Muscle layer of duodenum (tissue), 2 donors: ENCODE measurements at regions not wholly inside any gene's neighbourhood (a gene's known extent, or its start where the extent isn't known, plus 50 kb on each side); places are given as distances from the start of the nearest gene placed in this dataset.

Experiments
- H3K27ac ChIP-seq: one replicate; pipeline ENCODE4 v1.7.0; 2013; ENCODE audit warnings: mild to moderate bottlenecking, low read length
- H3K27me3 ChIP-seq: one replicate; pipeline ENCODE4 v1.7.0; 2013; ENCODE audit warnings: low read depth, mild to moderate bottlenecking, control low read depth, low read length
- H3K36me3 ChIP-seq, 2 donors: one replicate each; pipeline ENCODE4 v1.7.0; 2013; ENCODE audit warnings: low read length in 2 of 2, control low read depth in 1 of 2, mild to moderate bottlenecking in 1 of 2; ENCODE audit not compliant: insufficient read depth in 2 of 2, control insufficient read depth in 1 of 2
- H3K4me1 ChIP-seq, 2 donors: one replicate each; pipeline ENCODE4 v1.7.0; 2013; ENCODE audit warnings: low read length in 2 of 2, mild to moderate bottlenecking in 2 of 2, control low read depth in 1 of 2, moderate library complexity in 1 of 2; ENCODE audit not compliant: insufficient read depth in 2 of 2, control insufficient read depth in 1 of 2
- H3K4me3 ChIP-seq, 2 donors: one replicate each; pipeline ENCODE4 v1.7.0; 2013; ENCODE audit warnings: low read length in 2 of 2, low read depth in 1 of 2, mild to moderate bottlenecking in 1 of 2
- H3K9me3 ChIP-seq, 2 donors: one replicate each; pipeline ENCODE4 v1.7.0; 2013; ENCODE audit warnings: low read length in 2 of 2, control low read depth in 1 of 2, mild to moderate bottlenecking in 1 of 2; ENCODE audit not compliant: control insufficient read depth in 1 of 2
- donor health status: healthy.

DNA sequence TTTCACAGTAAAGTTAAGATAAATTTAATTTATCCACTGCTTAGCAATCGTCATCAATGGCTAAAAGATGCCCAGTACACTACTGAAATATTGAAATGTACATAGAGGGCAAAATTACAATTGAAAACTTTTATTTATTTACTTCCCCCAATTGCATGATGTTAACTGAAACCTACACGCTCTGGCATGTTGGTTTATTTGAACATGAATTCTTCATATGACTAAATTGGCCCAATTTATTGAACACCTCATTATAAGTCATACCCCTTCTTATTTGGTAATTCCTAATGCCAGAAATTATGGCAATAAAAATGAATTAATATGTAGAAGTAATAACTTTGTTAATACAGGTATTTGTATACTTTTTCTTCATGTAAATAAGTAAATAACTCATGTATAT lies 183.0 kb upstream of the ZC3H15 start:
- Histone ChIP-seq H3K27ac (no peak overlapping the region), H3K4me3 (no peak overlapping the region), H3K36me3 (no peaks in the 10 kb centered on the region), H3K27me3 (no peaks in the 10 kb centered on the region), H3K9me3 (no peaks in the 10 kb centered on the region), H3K4me1 (no peaks in the 10 kb centered on the region)

DNA sequence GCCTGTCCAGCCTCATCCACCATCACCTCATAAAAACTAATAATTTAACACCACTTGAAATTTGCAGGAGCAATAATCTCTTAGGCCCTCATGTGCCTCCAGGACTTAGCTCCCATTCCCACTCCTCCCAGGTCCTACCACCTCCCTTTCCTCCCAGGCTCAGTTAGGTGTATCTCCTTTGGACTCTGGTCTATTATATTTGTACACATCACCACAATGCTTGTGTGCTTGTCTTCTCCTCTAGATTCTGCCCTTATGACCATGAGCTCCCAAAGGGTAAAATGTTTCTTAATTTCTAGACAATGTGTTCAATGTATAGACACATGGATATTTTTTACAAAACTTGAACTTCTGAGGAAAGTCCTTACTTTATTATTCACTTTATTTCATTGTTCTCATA lies 182.0 kb upstream of the ZC3H15 start:
- no peaks in the 10 kb centered on the region for H3K27me3 ChIP-seq
- no peaks in the 10 kb centered on the region for H3K36me3 ChIP-seq
- no peaks in the 10 kb centered on the region for H3K4me1 ChIP-seq
- no peaks in the 10 kb centered on the region for H3K9me3 ChIP-seq
- no peak overlapping the region for H3K27ac ChIP-seq
- H3K4me3 ChIP-seq = no peak overlapping the region

DNA sequence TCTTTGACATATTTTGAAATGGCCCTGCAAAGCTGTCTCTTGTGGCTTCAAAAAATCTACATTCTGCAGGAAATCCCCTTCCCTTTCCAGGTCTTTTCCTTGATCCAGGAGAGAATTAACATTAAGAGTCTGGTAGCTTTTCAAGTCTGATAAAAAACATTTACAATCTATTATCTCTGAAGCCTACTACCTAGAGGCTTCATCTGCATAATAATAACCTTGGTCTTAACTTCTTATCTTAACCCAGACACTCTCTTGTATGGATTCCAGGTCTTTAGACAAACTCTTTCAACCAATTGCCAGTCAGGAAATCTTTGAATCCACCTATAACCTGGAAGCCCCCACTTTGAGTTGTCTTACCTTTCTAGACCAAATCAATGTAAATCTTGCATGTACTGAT lies 179.3 kb upstream of the ZC3H15 start:
- H3K4me1 ChIP-seq = no peaks in the 10 kb centered on the region
- no peaks in the 10 kb centered on the region for H3K36me3 ChIP-seq
- no peaks in the 10 kb centered on the region for H3K27me3 ChIP-seq
- H3K9me3 ChIP-seq = no peaks in the 10 kb centered on the region
- H3K27ac ChIP-seq = no peak overlapping the region
- no peak overlapping the region for H3K4me3 ChIP-seq

DNA sequence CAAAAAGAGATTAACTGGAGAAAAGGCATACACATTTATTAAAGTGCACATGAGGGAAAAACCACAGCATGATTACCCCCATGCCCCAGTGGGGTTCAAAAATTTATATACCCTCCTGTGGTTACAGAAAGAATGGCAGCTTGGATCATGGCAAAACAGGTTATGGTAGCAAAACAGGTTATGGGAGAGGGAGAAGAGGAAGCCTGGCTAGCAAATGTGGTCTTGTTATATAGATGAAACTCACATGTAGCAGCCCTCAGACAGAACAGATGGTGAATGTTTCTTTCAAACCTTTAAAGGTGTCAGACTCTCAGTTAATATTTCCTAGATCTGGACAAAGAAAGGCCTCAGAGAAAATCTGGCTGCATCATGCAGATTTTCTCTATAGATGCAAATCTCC lies 178.2 kb upstream of the ZC3H15 start:
- H3K36me3 ChIP-seq = no peaks in the 10 kb centered on the region
- H3K9me3 ChIP-seq = peaks cover 0 to 6% of the 10 kb centered on the region in 2 donors
- H3K4me3 ChIP-seq = no peak overlapping the region
- no peak overlapping the region for H3K27ac ChIP-seq
- H3K27me3 ChIP-seq = no peaks in the 10 kb centered on the region
- no peaks in the 10 kb centered on the region for H3K4me1 ChIP-seq

DNA sequence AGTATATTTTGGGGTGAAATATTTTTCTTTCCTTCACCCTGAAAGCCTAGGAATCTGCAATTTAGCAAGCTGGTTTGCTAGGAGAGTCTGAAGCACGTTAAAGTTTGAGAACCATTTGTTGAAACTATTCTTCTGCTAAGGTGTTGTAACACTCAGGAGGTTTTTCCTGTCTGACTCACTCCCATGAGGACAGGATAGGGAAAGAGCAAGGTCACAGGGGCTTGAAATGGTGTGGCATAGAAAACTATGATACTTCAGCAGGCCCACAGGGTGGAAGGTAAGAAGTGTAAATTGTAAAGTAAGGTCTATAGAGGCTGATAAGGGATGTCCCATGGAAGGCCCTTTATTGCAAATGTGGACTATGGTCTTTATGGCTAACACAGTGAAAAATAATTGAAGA lies 177.7 kb upstream of the ZC3H15 start:
- H3K4me3 ChIP-seq = no peak overlapping the region
- H3K27me3 ChIP-seq = no peaks in the 10 kb centered on the region
- no peaks in the 10 kb centered on the region for H3K36me3 ChIP-seq
- no peak overlapping the region for H3K27ac ChIP-seq
- no peaks in the 10 kb centered on the region for H3K4me1 ChIP-seq
- peaks cover 0 to 10% of the 10 kb centered on the region in 2 donors for H3K9me3 ChIP-seq

DNA sequence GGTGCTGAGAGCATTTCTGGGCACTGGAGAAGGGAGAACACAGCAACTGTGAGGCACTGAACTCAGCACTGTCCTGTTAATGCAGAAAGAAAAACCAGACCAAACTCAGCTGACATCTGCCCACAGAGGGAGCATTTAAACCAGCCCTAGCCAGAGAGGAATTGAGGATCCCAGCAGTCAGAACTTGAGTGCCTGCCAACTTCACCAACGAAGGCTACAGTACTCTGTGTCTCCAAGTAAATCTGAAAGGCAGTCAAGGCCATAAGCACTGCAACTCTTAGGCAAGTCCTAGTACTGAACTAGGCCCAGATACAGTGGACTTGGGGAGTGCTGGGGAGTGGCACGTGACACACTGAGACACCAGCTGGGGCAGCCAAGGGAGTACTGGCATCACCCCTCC lies 176.2 kb upstream of the ZC3H15 start:
- H3K9me3 ChIP-seq = peaks cover 0 to 16% of the 10 kb centered on the region in 2 donors
- no peaks in the 10 kb centered on the region for H3K4me1 ChIP-seq
- no peaks in the 10 kb centered on the region for H3K36me3 ChIP-seq
- H3K27me3 ChIP-seq = no peaks in the 10 kb centered on the region
- no peak overlapping the region for H3K27ac ChIP-seq
- no peak overlapping the region for H3K4me3 ChIP-seq

DNA sequence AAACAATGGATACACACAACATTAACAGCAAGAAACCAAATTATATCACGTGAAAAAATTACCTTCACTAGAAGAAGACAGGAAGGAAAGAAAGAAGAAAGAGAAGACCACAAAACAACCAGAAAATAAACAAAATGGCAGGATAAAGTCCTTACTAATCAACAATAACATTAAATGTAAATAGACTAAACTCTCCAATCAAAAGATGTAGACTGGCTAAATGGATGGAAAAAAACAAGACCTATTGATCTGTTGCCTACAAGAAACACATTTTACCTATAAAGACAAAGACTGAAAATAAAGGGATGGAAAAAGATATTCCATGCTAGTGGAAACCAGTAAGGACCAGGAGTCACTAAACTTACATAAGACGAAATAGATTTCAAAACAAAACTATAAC lies 167.0 kb upstream of the ZC3H15 start:
- no peaks in the 10 kb centered on the region for H3K4me1 ChIP-seq
- H3K9me3 ChIP-seq = peaks cover 0 to 25% of the 10 kb centered on the region in 2 donors
- no peak overlapping the region for H3K4me3 ChIP-seq
- H3K36me3 ChIP-seq = no peaks in the 10 kb centered on the region
- H3K27me3 ChIP-seq = no peaks in the 10 kb centered on the region
- H3K27ac ChIP-seq = no peak overlapping the region

DNA sequence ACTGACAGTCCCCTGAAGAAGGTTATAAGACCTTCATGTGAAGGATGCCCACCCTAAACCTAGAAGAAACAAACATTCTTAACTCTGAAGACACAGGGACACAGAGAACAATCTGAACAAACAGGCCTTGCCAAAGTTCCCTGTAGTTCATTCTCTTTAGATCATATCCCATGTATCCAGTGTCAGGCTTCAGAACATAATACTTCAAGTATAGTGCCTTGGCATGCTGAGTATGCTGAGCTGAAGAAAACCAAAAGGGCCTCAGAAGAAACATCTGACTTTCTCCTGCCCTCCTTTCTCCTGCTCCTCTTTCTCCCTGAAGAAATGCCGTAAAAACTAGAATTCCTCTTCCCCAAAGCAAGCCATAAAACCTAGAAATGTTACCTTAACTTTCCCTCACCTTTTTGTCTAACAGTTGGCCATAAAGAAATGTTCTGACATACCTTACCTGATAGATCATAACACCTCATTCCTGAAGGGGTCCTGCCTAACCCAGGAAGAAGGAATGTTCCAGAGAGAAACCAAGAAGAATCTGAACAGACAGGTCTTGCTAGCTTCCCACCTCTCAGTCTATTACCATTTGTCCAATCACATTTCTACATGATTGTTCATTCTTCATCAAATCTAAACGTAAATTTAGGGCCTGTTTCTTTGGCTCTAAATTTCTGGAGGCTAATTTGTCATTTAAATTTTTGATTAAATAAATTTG lies 160.1 kb upstream of the ZC3H15 start:
- no peaks in the 10 kb centered on the region for H3K36me3 ChIP-seq
- no peak overlapping the region for H3K27ac ChIP-seq
- no peaks in the 10 kb centered on the region for H3K27me3 ChIP-seq
- no peaks in the 10 kb centered on the region for H3K4me1 ChIP-seq
- no peak overlapping the region for H3K4me3 ChIP-seq
- H3K9me3 ChIP-seq = peaks cover 0 to 20% of the 10 kb centered on the region in 2 donors

DNA sequence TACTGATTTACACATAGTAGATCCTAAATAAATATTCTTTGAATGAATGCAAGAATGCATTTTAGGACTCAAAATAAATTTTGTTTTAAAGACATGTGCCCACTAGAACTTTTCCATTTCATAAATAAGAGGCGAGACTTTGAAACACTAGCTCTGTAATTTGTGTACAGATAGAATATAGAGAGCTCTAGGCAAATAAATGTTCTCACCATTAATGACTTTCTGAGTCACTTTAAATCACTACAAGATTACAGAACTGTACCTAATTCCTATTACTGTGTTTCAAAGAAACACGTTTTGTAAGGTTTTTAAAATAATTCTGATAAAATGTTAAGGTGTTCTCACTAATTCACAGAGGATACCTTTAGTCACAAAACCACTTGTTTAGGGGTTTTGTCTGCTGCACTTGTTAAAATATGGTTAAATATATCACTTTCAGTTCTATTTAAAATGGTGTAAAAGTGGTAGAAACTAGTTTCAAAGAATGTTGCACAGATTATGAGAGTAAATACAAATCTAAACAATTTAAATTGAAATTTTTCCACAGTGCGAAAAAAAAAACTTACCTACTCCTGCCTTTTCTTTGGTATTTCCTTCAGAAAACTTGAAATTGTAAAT lies 158.7 kb upstream of the ZC3H15 start:
- Histone ChIP-seq H3K27me3 (no peaks in the 10 kb centered on the region), H3K27ac (no peak overlapping the region)

DNA sequence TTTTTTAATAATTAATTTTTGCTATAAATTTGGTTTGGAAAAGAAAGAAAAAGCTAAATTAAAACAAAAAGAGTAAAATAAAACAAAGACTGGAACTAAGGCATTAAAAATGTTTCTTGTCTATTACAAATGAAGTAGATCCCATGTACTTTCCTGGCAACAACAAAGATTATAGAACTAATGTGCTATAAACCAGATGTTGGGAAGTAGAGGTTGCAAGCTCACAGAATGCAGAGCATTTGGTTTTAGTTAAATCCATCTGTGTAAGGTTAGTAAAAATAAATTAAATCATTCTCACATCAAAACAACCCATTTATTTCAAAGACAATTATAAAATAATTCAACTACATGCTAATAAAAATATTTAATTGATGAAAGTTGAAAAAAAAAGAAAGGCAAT lies 157.2 kb upstream of the ZC3H15 start:
- Histone ChIP-seq H3K27ac (no peak overlapping the region), H3K4me1 (no peaks in the 10 kb centered on the region), H3K4me3 (no peak overlapping the region), H3K9me3 (peaks cover 0 to 7% of the 10 kb centered on the region in 2 donors), H3K36me3 (no peaks in the 10 kb centered on the region), H3K27me3 (no peaks in the 10 kb centered on the region)

More for the DNA sequence above, 158.7 kb upstream of the ZC3H15 start:
- H3K9me3 ChIP-seq = peaks cover 0 to 17% of the 10 kb centered on the region in 2 donors
- no peak overlapping the region for H3K4me3 ChIP-seq
- no peaks in the 10 kb centered on the region for H3K36me3 ChIP-seq
- H3K4me1 ChIP-seq = no peaks in the 10 kb centered on the region

DNA sequence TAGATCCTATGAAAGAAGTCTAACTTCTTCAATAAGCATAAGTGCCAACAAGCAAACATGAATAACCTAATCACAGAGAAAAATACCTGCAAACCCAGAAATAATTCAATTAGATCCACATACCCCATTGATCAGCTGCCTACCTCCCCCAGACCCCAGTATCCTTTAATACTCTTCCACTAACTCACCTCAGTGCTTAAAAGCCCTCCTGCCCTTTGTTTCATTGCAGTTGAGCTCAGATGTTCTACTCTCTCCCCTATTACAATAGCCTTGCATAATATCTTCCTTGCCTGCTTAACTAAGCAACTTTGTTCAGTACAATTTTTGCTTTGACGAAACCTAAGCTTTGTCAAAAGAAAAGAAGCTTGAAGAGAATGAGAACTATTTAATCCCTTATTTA lies 156.0 kb upstream of the ZC3H15 start:
- Histone ChIP-seq H3K4me1 (no peaks in the 10 kb centered on the region), H3K4me3 (no peak overlapping the region), H3K36me3 (no peaks in the 10 kb centered on the region), H3K27me3 (no peaks in the 10 kb centered on the region), H3K9me3 (peaks cover 0 to 2% of the 10 kb centered on the region in 2 donors), H3K27ac (no peak overlapping the region)

DNA sequence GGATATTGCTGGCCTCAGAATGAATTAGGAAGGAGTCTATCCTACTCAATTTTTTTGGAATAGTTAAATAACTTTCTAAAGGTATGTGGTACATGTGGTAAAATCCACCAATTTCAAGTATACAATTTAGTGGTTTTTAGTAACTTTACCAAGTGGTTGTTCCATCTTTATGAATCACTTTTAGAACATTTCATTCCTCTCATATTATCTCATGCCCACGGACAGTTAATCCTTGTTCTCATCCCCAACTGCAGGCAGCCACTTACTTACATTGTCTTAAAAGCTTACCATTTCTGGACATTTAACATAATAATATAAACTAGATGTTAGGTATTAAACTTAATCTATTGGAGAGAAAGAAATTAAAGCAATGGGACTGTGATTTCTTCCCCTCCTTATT lies 146.3 kb upstream of the ZC3H15 start:
- no peaks in the 10 kb centered on the region for H3K36me3 ChIP-seq
- H3K4me3 ChIP-seq = no peak overlapping the region
- no peaks in the 10 kb centered on the region for H3K9me3 ChIP-seq
- H3K27me3 ChIP-seq = no peaks in the 10 kb centered on the region
- no peaks in the 10 kb centered on the region for H3K4me1 ChIP-seq
- no peak overlapping the region for H3K27ac ChIP-seq
